ENCODE measurements at regions not wholly inside any gene's neighbourhood (a gene's known extent, or its start where the extent isn't known, plus 50 kb on each side); places are given as distances from the start of the nearest gene placed in this dataset.

DNA sequence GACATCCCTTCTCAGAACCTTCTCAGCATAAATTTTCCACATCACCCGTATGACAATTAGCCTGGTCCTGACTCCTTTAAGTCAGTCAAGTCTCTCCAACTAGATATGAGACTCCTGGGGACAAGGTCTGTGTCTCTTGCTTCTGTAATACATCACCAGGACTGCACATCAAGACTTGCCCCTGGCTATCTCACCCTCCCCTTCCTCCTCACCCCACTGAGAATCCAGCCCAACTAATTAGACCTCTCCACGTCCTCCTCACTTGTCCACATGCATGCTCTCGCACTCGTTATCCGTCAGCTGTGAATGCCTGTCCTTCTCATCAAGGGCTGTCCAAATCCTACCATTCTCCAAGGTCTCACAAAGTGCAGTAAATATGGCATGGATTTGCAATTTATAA is 542.8 kb downstream of the PTPRU start:
- TF ChIP-seq, protein P1, sequence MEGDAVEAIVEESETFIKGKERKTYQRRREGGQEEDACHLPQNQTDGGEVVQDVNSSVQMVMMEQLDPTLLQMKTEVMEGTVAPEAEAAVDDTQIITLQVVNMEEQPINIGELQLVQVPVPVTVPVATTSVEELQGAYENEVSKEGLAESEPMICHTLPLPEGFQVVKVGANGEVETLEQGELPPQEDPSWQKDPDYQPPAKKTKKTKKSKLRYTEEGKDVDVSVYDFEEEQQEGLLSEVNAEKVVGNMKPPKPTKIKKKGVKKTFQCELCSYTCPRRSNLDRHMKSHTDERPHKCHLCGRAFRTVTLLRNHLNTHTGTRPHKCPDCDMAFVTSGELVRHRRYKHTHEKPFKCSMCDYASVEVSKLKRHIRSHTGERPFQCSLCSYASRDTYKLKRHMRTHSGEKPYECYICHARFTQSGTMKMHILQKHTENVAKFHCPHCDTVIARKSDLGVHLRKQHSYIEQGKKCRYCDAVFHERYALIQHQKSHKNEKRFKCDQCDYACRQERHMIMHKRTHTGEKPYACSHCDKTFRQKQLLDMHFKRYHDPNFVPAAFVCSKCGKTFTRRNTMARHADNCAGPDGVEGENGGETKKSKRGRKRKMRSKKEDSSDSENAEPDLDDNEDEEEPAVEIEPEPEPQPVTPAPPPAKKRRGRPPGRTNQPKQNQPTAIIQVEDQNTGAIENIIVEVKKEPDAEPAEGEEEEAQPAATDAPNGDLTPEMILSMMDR (IDR thresholded peaks at IDR 0.05; ENCODE audit: low read depth, low read length) = no peak
- TF ChIP-seq, protein P2, sequence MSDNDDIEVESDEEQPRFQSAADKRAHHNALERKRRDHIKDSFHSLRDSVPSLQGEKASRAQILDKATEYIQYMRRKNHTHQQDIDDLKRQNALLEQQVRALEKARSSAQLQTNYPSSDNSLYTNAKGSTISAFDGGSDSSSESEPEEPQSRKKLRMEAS (IDR thresholded peaks at IDR 0.05; ENCODE audit: low read depth, low read length) = no peak
- no peak for TF ChIP-seq MYC (IDR thresholded peaks at IDR 0.05; ENCODE audit: low read depth, low read length)
- TF ChIP-seq POLR2A (IDR thresholded peaks at IDR 0.05; ENCODE audit: extremely low read depth, insufficient read length) = no peak

Data from NB4 (cell line).